H54 (cell line): ENCODE measurements at regions not wholly inside any gene's neighbourhood (a gene's known extent, or its start where the extent isn't known, plus 50 kb on each side); places are given as distances from the start of the nearest gene placed in this dataset.

ENCODE experiments used
- DNase-seq: peaks from one replicate; pipeline ENCODE4 v3.0.0; 2011; ENCODE audit warnings: low spot score, mixed read lengths; ENCODE audit not compliant: insufficient read length
- FAIRE-seq: peaks from 3 replicates; lab custom pipeline; 2011; peaks lifted over from hg19 to GRCh38; lab: Jason Lieb, UNC
- POLR2A ChIP-seq: IDR thresholded peaks from 2 replicates; pipeline ENCODE4 v1.6.1; 2011; ENCODE audit warnings: low read depth, mild to moderate bottlenecking, low read length

- FAIRE-seq (no peak), DNase-seq (no peak)
- TF ChIP-seq POLR2A: no peak
Observed at GRCh38 chr4:23630110-23630509, 259.7 kb downstream of the PPARGC1A start.

- TF ChIP-seq POLR2A: no peak
- no peak for DNase-seq
- no peak for FAIRE-seq
Observed at GRCh38 chr4:23629421-23629820, 260.4 kb downstream of the PPARGC1A start.

GRCh38 chr4:23614284-23614892 is 275.5 kb downstream of the PPARGC1A start:
- FAIRE-seq (no peak), DNase-seq (no peak)
- no peak for TF ChIP-seq POLR2A

GRCh38 chr4:23613782-23614181 is 276.1 kb downstream of the PPARGC1A start:
- DNase-seq (no peak), FAIRE-seq (no peak)
- no peak for TF ChIP-seq POLR2A

- DNase-seq (no peak), FAIRE-seq (no peak)
- TF ChIP-seq POLR2A: no peak
Observed at GRCh38 chr4:23602720-23603119, 287.1 kb downstream of the PPARGC1A start.

- DNase-seq (no peak), FAIRE-seq (no peak)
- TF ChIP-seq POLR2A: no peak
Observed at GRCh38 chr4:23594125-23594524, 295.7 kb downstream of the PPARGC1A start.

GRCh38 chr4:23590431-23590830 is 299.4 kb downstream of the PPARGC1A start:
- DNase-seq (no peak), FAIRE-seq (no peak)
- TF ChIP-seq POLR2A: no peak

- no peak for FAIRE-seq
- no peak for TF ChIP-seq POLR2A
- no peak for DNase-seq
Observed at GRCh38 chr4:23584024-23584423, 305.8 kb downstream of the PPARGC1A start.

GRCh38 chr4:23582671-23583070 is 307.2 kb downstream of the PPARGC1A start:
- FAIRE-seq (no peak), DNase-seq (no peak)
- TF ChIP-seq POLR2A: no peak

- FAIRE-seq (no peak), DNase-seq (no peak)
- TF ChIP-seq POLR2A: no peak
Observed at GRCh38 chr4:23579166-23579565, 310.7 kb downstream of the PPARGC1A start.

GRCh38 chr4:23577398-23577797 is 312.4 kb downstream of the PPARGC1A start:
- DNase-seq (no peak), FAIRE-seq (no peak)
- TF ChIP-seq POLR2A: no peak

- no peak for TF ChIP-seq POLR2A
- FAIRE-seq: no peak
- DNase-seq: no peak
Observed at GRCh38 chr4:23572382-23572781, 317.5 kb downstream of the PPARGC1A start.

- no peak for FAIRE-seq
Observed at GRCh38 chr4:23567338-23567737, 322.5 kb downstream of the PPARGC1A start.

GRCh38 chr4:23560748-23561147 is 329.1 kb downstream of the PPARGC1A start:
- TF ChIP-seq POLR2A: no peak
- no peak for FAIRE-seq
- no peak for DNase-seq

More at GRCh38 chr4:23567338-23567737, 322.5 kb downstream of the PPARGC1A start:
- DNase-seq: no peak
- no peak for TF ChIP-seq POLR2A

- no peak for TF ChIP-seq POLR2A
- no peak for FAIRE-seq
- no peak for DNase-seq
Observed at GRCh38 chr4:23558101-23558500, 331.7 kb downstream of the PPARGC1A start.
